Transverse colon (tissue), 4 donors: ENCODE measurements at regions not wholly inside any gene's neighbourhood (a gene's known extent, or its start where the extent isn't known, plus 50 kb on each side); places are given as distances from the start of the nearest gene placed in this dataset.

ENCODE experiments used
- EP300 ChIP-seq: sonication (generic); formaldehyde crosslinking; IDR thresholded peaks from one replicate; pipeline ENCODE4 v1.6.1; 2017; ENCODE audit warnings: antibody characterized with exemption, low read depth
- POLR2A ChIP-seq: fragments of 450-650 bp; IDR thresholded peaks from one replicate; pipeline ENCODE4 v1.6.1; 2016; ENCODE audit warnings: antibody characterized with exemption, mild to moderate bottlenecking, moderate library complexity
- POLR2AphosphoS5 ChIP-seq, 3 donors: sonication (generic); formaldehyde crosslinking; IDR thresholded peaks; one replicate each; pipeline ENCODE4 v1.6.1; 2016; ENCODE audit warnings: antibody characterized with exemption in 3 of 3
- TF ChIP-seq, protein P1 (sequence below), 5 experiments: fragments of 200-600 bp in 3 of 5; fragments of 450-650 bp in 2 of 5; sonication (generic) in 3 of 5; IDR thresholded peaks; 1 replicate in 2 of 5; 2 replicates in 3 of 5; pipeline ENCODE4 v1.5.1; 2016 to 2017; ENCODE audit warnings: antibody characterized with exemption in 5 of 5, inconsistent platforms in 3 of 5, mild to moderate bottlenecking in 2 of 5, moderate library complexity in 1 of 5

DNA sequence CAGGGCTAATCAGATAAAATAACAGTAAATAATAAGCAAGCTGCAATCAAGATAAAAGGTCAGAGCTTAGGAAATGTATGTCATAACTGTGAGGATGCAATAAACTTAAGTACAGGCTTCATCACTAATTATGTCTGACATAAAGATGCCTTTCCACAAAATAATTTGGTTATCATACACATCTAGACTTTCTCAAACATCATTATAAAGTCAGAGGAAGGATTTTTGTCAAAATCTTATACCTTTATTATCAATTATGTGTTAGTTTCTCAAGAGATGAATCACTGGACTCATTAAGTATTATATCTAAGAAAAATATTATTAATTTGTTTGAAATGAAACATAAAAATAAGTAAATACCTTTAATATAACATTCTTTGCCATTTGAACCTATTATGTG lies 695.4 kb upstream of the INTU start:
- TF ChIP-seq, protein P1, sequence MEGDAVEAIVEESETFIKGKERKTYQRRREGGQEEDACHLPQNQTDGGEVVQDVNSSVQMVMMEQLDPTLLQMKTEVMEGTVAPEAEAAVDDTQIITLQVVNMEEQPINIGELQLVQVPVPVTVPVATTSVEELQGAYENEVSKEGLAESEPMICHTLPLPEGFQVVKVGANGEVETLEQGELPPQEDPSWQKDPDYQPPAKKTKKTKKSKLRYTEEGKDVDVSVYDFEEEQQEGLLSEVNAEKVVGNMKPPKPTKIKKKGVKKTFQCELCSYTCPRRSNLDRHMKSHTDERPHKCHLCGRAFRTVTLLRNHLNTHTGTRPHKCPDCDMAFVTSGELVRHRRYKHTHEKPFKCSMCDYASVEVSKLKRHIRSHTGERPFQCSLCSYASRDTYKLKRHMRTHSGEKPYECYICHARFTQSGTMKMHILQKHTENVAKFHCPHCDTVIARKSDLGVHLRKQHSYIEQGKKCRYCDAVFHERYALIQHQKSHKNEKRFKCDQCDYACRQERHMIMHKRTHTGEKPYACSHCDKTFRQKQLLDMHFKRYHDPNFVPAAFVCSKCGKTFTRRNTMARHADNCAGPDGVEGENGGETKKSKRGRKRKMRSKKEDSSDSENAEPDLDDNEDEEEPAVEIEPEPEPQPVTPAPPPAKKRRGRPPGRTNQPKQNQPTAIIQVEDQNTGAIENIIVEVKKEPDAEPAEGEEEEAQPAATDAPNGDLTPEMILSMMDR (IDR thresholded peaks at IDR 0.05) = no peak
- TF ChIP-seq POLR2AphosphoS5 (IDR thresholded peaks at IDR 0.05) = no peak
- no peak for TF ChIP-seq EP300
- no peak for TF ChIP-seq POLR2A
